NCI-H1105 treated with DMSO at 0.1 percent for 48 hours (cell line): ENCODE measurements at regions not wholly inside any gene's neighbourhood (a gene's known extent, or its start where the extent isn't known, plus 50 kb on each side); places are given as distances from the start of the nearest gene placed in this dataset.
"Not testable (repeated sequence)": the region's sequence is repeated elsewhere in the genome, so short reads cannot be mapped to it uniquely, and the experiment has no call there.

Source experiments
- DNase-seq: peaks from one replicate; lab custom pipeline; 2025; lab: John Stamatoyannopoulos, UW

- DNase-seq = no peak
These were observed 187.6 kb downstream of the EPM2A start for GRCh38 chr6:145547594-145548335.

- DNase-seq = no peak
These were observed 186.2 kb downstream of the EPM2A start for GRCh38 chr6:145548933-145549648.

- no peak for DNase-seq
These were observed 184.2 kb downstream of the EPM2A start for GRCh38 chr6:145551164-145551563.

GRCh38 chr6:145555084-145555483 is 180.2 kb downstream of the EPM2A start:
- no peak for DNase-seq

GRCh38 chr6:145557474-145557873 is 177.8 kb downstream of the EPM2A start:
- no peak for DNase-seq

- DNase-seq = no peak
These were observed 175.5 kb downstream of the EPM2A start for GRCh38 chr6:145559836-145560235.

GRCh38 chr6:145561095-145562072 is 173.9 kb downstream of the EPM2A start:
- DNase-seq = no peak

- DNase-seq = no peak
These were observed 172.3 kb downstream of the EPM2A start for GRCh38 chr6:145562771-145563615.

GRCh38 chr6:145564553-145564952 is 170.8 kb downstream of the EPM2A start:
- no peak for DNase-seq

GRCh38 chr6:145567684-145568252 is 167.6 kb downstream of the EPM2A start:
- no peak for DNase-seq

- DNase-seq = no peak
These were observed 166.2 kb downstream of the EPM2A start for GRCh38 chr6:145569140-145569539.

GRCh38 chr6:145570336-145570735 is 165.0 kb downstream of the EPM2A start:
- not testable (repeated sequence) for DNase-seq

- DNase-seq = not testable (repeated sequence)
These were observed 161.1 kb downstream of the EPM2A start for GRCh38 chr6:145574269-145574668.
